Glutamatergic neuron (in vitro differentiated cells): ENCODE measurements at regions not wholly inside any gene's neighbourhood (a gene's known extent, or its start where the extent isn't known, plus 50 kb on each side); places are given as distances from the start of the nearest gene placed in this dataset.

ENCODE experiments used
- DNase-seq: peaks from one replicate; pipeline ENCODE4 v3.0.0; 2022
- H3K27ac Mint-ChIP-seq: one replicate; pipeline ENCODE4 v1.8.0; 2020; ENCODE audit warnings: mild to moderate bottlenecking, mixed read lengths, inconsistent platforms; ENCODE audit not compliant: unreplicated experiment
- H3K27me3 Mint-ChIP-seq: one replicate; pipeline ENCODE4 v1.8.0; 2020; ENCODE audit warnings: mild to moderate bottlenecking, moderate library complexity, mixed read lengths, inconsistent platforms; ENCODE audit not compliant: unreplicated experiment
- H3K36me3 Mint-ChIP-seq: one replicate; pipeline ENCODE4 v1.8.0; 2020; ENCODE audit warnings: mild to moderate bottlenecking, mixed read lengths, inconsistent platforms; ENCODE audit not compliant: unreplicated experiment
- H3K4me1 Mint-ChIP-seq: one replicate; pipeline ENCODE4 v1.8.0; 2020; ENCODE audit warnings: mild to moderate bottlenecking, low read depth, mixed read lengths, inconsistent platforms; ENCODE audit not compliant: unreplicated experiment
- H3K4me3 Mint-ChIP-seq: one replicate; pipeline ENCODE4 v1.8.0; 2020; ENCODE audit warnings: mild to moderate bottlenecking, mixed read lengths, inconsistent platforms; ENCODE audit not compliant: unreplicated experiment
- H3K9me3 Mint-ChIP-seq: one replicate; pipeline ENCODE4 v1.8.0; 2020; ENCODE audit warnings: mild to moderate bottlenecking, moderate library complexity, mixed read lengths, inconsistent platforms; ENCODE audit not compliant: unreplicated experiment
- CTCF ChIP-seq: fragments of 200-600 bp; sonication (generic); IDR thresholded peaks from one replicate; pipeline ENCODE4 v1.5.0; 2021; ENCODE audit not compliant: partially characterized antibody, unreplicated experiment

DNA sequence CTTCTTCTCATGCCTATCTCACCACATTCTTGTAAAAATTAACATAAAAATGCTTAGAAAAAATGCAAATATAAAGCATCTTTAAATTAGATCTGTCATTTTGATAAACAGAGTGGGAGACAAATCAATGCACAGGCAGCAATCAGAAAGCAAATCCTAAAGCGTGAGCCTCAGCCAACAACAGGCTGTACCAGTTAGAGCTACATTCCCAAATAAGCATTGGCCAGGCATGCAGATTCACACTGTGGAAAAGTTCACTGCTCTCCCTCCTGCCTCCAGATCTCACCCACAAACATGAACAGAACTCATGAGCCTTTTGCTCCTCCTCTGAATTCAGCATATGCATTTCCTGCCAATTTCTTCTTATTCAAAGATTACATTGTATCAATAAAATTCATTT, 115.2 kb upstream of the FAT3 start:
- no peak for DNase-seq
- TF ChIP-seq CTCF, result no peak
- H3K27ac Mint-ChIP-seq, result no peak overlapping the region
- no peak overlapping the region for H3K4me3 Mint-ChIP-seq
- H3K27me3 Mint-ChIP-seq, result no peaks in the 10 kb centered on the region
- H3K9me3 Mint-ChIP-seq, result peaks cover 2% of the 10 kb centered on the region
- H3K4me1 Mint-ChIP-seq, result no peaks in the 10 kb centered on the region
- H3K36me3 Mint-ChIP-seq, result peaks cover 10% of the 10 kb centered on the region

DNA sequence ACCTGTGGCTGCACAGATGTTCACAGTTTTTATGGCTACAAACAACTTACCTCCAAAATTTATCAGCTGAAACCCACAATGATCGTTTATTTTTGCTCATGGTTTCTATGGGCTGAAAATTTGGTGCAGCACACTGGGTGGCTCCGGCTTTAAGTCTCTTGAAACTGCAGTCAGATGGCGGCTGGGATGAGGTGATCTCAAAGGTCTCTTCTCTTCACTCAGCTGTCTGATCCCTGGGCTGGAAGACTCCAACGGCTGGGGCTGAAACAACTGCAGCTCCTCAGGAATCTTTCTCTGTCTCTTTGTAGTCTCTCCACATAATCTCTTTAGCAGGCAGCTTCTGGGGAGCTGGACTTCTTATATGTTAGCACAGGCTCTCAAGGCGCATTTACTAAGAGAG, 117.3 kb upstream of the FAT3 start:
- H3K27me3 Mint-ChIP-seq, result no peaks in the 10 kb centered on the region
- H3K27ac Mint-ChIP-seq, result no peak overlapping the region
- no peak for DNase-seq
- H3K4me3 Mint-ChIP-seq, result no peak overlapping the region
- H3K36me3 Mint-ChIP-seq, result no peaks in the 10 kb centered on the region
- TF ChIP-seq CTCF, result no peak
- no peaks in the 10 kb centered on the region for H3K4me1 Mint-ChIP-seq
- peaks cover 2% of the 10 kb centered on the region for H3K9me3 Mint-ChIP-seq

DNA sequence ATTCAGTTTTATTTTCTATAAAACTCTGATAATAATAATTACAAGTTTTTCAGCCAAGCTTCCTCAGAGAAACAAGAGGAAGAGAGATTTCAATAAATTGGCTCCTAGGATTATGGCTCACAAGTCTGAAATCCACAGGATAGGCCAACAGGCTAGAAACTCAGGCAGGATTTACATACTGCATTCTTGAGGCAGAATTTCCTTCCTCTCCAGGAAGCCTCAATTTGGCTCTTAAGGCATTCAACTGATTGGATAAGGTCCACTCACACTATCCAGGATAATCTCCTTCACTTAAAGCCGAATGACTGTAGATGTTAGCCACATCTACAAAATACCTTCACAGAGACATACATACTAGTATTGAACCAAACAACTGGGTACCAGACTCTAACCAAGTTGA, 120.3 kb upstream of the FAT3 start:
- no peak for TF ChIP-seq CTCF
- Mint-ChIP-seq H3K4me1 (no peaks in the 10 kb centered on the region), H3K4me3 (no peak overlapping the region), H3K27me3 (no peaks in the 10 kb centered on the region), H3K9me3 (no peaks in the 10 kb centered on the region), H3K36me3 (no peaks in the 10 kb centered on the region), H3K27ac (no peak overlapping the region)
- DNase-seq, result no peak

DNA sequence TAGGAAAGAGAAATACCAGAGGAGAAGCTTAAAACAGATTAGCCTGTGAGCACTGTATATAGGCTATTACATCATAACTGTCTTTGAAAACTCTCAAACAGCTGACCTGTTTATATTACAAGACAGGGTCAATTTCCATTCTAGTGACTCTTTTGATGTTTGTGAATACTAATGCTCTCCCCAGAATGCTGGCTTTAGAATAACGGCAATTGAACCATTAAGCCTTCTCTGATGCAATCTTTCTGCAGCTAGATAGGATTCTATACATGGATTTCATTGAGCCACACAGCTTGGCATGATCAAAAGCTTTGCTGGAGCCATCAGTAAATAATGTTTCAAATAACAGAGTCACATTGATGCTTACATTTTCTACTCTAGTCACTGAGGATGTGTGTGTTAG, 122.7 kb upstream of the FAT3 start:
- no peak overlapping the region for H3K4me3 Mint-ChIP-seq
- DNase-seq, result no peak
- no peaks in the 10 kb centered on the region for H3K36me3 Mint-ChIP-seq
- H3K4me1 Mint-ChIP-seq, result no peaks in the 10 kb centered on the region
- TF ChIP-seq CTCF, result no peak
- H3K27me3 Mint-ChIP-seq, result no peaks in the 10 kb centered on the region
- H3K9me3 Mint-ChIP-seq, result no peaks in the 10 kb centered on the region
- no peak overlapping the region for H3K27ac Mint-ChIP-seq

- DNase-seq, result no peak
- Mint-ChIP-seq H3K27me3 (no peaks in the 10 kb centered on the region), H3K4me3 (no peak overlapping the region), H3K36me3 (no peaks in the 10 kb centered on the region), H3K27ac (no peak overlapping the region), H3K9me3 (no peaks in the 10 kb centered on the region), H3K4me1 (no peaks in the 10 kb centered on the region)
- no peak for TF ChIP-seq CTCF
These were observed 125.4 kb upstream of the FAT3 start for GRCh38 chr11:92099183-92099582.
